ENCODE measurements at regions not wholly inside any gene's neighbourhood (a gene's known extent, or its start where the extent isn't known, plus 50 kb on each side); places are given as distances from the start of the nearest gene placed in this dataset.

- H3K36me3 ChIP-seq (ENCODE audit: insufficient read depth) = no peaks in the 10 kb centered on the region
- H4K20me1 ChIP-seq (replicated peaks; ENCODE audit: insufficient read depth) = no peaks in the 10 kb centered on the region
- no peaks in the 10 kb centered on the region for H3K9me2 ChIP-seq (ENCODE audit: insufficient read depth)
- H3K27ac ChIP-seq (ENCODE audit: low read depth) = no peak overlapping the region
- H3F3A ChIP-seq (replicated peaks; ENCODE audit: low read depth) = no peaks in the 10 kb centered on the region
- no peak overlapping the region for H3K4me3 Mint-ChIP-seq
- H3K79me2 ChIP-seq (replicated peaks; ENCODE audit: insufficient read depth) = no peaks in the 10 kb centered on the region
- H3K36me3 Mint-ChIP-seq (ENCODE audit: low read depth) = no peaks in the 10 kb centered on the region
- H3K27me3 Mint-ChIP-seq (ENCODE audit: insufficient read depth, low read depth, poor library complexity) = peaks cover 8% of the 10 kb centered on the region
- no peak for TF ChIP-seq CREB1 (CRISPR knock-in tag; IDR thresholded peaks at IDR 0.05; ENCODE audit: low read depth)
- TF ChIP-seq, protein P1, sequence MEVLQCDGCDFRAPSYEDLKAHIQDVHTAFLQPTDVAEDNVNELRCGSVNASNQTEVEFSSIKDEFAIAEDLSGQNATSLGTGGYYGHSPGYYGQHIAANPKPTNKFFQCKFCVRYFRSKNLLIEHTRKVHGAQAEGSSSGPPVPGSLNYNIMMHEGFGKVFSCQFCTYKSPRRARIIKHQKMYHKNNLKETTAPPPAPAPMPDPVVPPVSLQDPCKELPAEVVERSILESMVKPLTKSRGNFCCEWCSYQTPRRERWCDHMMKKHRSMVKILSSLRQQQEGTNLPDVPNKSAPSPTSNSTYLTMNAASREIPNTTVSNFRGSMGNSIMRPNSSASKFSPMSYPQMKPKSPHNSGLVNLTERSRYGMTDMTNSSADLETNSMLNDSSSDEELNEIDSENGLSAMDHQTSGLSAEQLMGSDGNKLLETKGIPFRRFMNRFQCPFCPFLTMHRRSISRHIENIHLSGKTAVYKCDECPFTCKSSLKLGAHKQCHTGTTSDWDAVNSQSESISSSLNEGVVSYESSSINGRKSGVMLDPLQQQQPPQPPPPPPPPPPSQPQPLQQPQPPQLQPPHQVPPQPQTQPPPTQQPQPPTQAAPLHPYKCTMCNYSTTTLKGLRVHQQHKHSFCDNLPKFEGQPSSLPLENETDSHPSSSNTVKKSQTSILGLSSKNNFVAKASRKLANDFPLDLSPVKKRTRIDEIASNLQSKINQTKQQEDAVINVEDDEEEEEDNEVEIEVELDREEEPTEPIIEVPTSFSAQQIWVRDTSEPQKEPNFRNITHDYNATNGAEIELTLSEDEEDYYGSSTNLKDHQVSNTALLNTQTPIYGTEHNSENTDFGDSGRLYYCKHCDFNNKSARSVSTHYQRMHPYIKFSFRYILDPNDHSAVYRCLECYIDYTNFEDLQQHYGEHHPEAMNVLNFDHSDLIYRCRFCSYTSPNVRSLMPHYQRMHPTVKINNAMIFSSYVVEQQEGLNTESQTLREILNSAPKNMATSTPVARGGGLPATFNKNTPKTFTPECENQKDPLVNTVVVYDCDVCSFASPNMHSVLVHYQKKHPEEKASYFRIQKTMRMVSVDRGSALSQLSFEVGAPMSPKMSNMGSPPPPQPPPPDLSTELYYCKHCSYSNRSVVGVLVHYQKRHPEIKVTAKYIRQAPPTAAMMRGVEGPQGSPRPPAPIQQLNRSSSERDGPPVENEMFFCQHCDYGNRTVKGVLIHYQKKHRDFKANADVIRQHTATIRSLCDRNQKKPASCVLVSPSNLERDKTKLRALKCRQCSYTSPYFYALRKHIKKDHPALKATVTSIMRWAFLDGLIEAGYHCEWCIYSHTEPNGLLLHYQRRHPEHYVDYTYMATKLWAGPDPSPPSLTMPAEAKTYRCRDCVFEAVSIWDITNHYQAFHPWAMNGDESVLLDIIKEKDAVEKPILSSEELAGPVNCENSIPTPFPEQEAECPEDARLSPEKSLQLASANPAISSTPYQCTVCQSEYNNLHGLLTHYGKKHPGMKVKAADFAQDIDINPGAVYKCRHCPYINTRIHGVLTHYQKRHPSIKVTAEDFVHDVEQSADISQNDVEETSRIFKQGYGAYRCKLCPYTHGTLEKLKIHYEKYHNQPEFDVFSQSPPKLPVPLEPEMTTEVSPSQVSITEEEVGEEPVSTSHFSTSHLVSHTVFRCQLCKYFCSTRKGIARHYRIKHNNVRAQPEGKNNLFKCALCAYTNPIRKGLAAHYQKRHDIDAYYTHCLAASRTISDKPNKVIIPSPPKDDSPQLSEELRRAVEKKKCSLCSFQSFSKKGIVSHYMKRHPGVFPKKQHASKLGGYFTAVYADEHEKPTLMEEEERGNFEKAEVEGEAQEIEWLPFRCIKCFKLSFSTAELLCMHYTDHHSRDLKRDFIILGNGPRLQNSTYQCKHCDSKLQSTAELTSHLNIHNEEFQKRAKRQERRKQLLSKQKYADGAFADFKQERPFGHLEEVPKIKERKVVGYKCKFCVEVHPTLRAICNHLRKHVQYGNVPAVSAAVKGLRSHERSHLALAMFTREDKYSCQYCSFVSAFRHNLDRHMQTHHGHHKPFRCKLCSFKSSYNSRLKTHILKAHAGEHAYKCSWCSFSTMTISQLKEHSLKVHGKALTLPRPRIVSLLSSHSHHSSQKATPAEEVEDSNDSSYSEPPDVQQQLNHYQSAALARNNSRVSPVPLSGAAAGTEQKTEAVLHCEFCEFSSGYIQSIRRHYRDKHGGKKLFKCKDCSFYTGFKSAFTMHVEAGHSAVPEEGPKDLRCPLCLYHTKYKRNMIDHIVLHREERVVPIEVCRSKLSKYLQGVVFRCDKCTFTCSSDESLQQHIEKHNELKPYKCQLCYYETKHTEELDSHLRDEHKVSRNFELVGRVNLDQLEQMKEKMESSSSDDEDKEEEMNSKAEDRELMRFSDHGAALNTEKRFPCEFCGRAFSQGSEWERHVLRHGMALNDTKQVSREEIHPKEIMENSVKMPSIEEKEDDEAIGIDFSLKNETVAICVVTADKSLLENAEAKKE (CRISPR knock-in tag; IDR thresholded peaks at IDR 0.05) = no peak
- no peak for TF ChIP-seq ZNF114 (CRISPR knock-in tag; IDR thresholded peaks at IDR 0.05)
- peaks cover 24% of the 10 kb centered on the region for H3K4me1 Mint-ChIP-seq
- DNase-seq (ENCODE audit: low spot score) = no peak
- peaks cover 13% of the 10 kb centered on the region for H3K4me1 ChIP-seq (ENCODE audit: insufficient read depth)
- H3K27me3 ChIP-seq (ENCODE audit: insufficient read depth) = no peaks in the 10 kb centered on the region
- H3K9me3 Mint-ChIP-seq = no peaks in the 10 kb centered on the region
- H3K4me3 ChIP-seq = no peak overlapping the region
- ATAC-seq = peak; percentile 50
- H2AFZ ChIP-seq = peak overlapping the region; percentile 76
- H3K4me2 ChIP-seq = no peak overlapping the region
- H3K27ac Mint-ChIP-seq = no peak overlapping the region
Observed at GRCh38 chr18:10202845-10203321, 251.6 kb upstream of the APCDD1 start.

GRCh38 chr18:10205151-10205550 is 249.3 kb upstream of the APCDD1 start:
- H3K79me2 ChIP-seq (replicated peaks; ENCODE audit: insufficient read depth) = no peaks in the 10 kb centered on the region
- Mint-ChIP-seq H3K27ac (no peak overlapping the region), H3K36me3 (ENCODE audit: low read depth) (no peaks in the 10 kb centered on the region), H3K4me3 (no peak overlapping the region), H3K27me3 (ENCODE audit: insufficient read depth, low read depth, poor library complexity) (peaks cover 8% of the 10 kb centered on the region), H3K4me1 (peaks cover 24% of the 10 kb centered on the region), H3K9me3 (no peaks in the 10 kb centered on the region)
- no peaks in the 10 kb centered on the region for H3K9me2 ChIP-seq (ENCODE audit: insufficient read depth)
- H3K4me1 ChIP-seq (ENCODE audit: insufficient read depth) = peaks cover 13% of the 10 kb centered on the region
- H3K4me3 ChIP-seq = no peak overlapping the region
- no peak overlapping the region for H2AFZ ChIP-seq
- no peak for DNase-seq (ENCODE audit: low spot score)
- no peaks in the 10 kb centered on the region for H4K20me1 ChIP-seq (replicated peaks; ENCODE audit: insufficient read depth)
- ATAC-seq = no peak
- no peak overlapping the region for H3K27ac ChIP-seq (ENCODE audit: low read depth)
- H3K27me3 ChIP-seq (ENCODE audit: insufficient read depth) = no peaks in the 10 kb centered on the region
- H3K36me3 ChIP-seq (ENCODE audit: insufficient read depth) = no peaks in the 10 kb centered on the region
- H3F3A ChIP-seq (replicated peaks; ENCODE audit: low read depth) = no peaks in the 10 kb centered on the region
- H3K4me2 ChIP-seq = no peak overlapping the region
- no peak for TF ChIP-seq NANOG (IDR thresholded peaks at IDR 0.05; ENCODE audit: borderline replicate concordance)
- no peak for TF ChIP-seq CREB1 (CRISPR knock-in tag; IDR thresholded peaks at IDR 0.05; ENCODE audit: low read depth)
- no peak for TF ChIP-seq POLR2AphosphoS5 (IDR thresholded peaks at IDR 0.05; ENCODE audit: low read depth)
- TF ChIP-seq, protein P2, sequence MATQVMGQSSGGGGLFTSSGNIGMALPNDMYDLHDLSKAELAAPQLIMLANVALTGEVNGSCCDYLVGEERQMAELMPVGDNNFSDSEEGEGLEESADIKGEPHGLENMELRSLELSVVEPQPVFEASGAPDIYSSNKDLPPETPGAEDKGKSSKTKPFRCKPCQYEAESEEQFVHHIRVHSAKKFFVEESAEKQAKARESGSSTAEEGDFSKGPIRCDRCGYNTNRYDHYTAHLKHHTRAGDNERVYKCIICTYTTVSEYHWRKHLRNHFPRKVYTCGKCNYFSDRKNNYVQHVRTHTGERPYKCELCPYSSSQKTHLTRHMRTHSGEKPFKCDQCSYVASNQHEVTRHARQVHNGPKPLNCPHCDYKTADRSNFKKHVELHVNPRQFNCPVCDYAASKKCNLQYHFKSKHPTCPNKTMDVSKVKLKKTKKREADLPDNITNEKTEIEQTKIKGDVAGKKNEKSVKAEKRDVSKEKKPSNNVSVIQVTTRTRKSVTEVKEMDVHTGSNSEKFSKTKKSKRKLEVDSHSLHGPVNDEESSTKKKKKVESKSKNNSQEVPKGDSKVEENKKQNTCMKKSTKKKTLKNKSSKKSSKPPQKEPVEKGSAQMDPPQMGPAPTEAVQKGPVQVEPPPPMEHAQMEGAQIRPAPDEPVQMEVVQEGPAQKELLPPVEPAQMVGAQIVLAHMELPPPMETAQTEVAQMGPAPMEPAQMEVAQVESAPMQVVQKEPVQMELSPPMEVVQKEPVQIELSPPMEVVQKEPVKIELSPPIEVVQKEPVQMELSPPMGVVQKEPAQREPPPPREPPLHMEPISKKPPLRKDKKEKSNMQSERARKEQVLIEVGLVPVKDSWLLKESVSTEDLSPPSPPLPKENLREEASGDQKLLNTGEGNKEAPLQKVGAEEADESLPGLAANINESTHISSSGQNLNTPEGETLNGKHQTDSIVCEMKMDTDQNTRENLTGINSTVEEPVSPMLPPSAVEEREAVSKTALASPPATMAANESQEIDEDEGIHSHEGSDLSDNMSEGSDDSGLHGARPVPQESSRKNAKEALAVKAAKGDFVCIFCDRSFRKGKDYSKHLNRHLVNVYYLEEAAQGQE (IDR thresholded peaks at IDR 0.05; ENCODE audit: unreplicated experiment) = no peak
